Breast epithelium (tissue), 4 donors: ENCODE measurements at regions not wholly inside any gene's neighbourhood (a gene's known extent, or its start where the extent isn't known, plus 50 kb on each side); places are given as distances from the start of the nearest gene placed in this dataset.

ENCODE experiments used
- DNase-seq, 2 donors: peaks; one replicate each; pipeline ENCODE4 v3.0.0-alpha.2; 2019; ENCODE audit warnings: low spot score in 2 of 2
- H3K27ac ChIP-seq, 2 donors: fragments of 200-600 bp; sonication (generic) in 1 of 2; one replicate each; pipeline ENCODE4 v1.5.1; 2016 to 2019; ENCODE audit warnings: mild to moderate bottlenecking in 1 of 2
- H3K27me3 ChIP-seq, 2 donors: fragments of 200-600 bp; sonication (generic) in 1 of 2; one replicate each; pipeline versions ENCODE4 v1.5.1 to v1.6.0; 2017 to 2019; ENCODE audit warnings: control low read depth in 1 of 2, mild to moderate bottlenecking in 1 of 2
- H3K36me3 ChIP-seq: fragments of 200-600 bp; one replicate; pipeline ENCODE4 v1.5.1; 2019
- H3K4me1 ChIP-seq, 2 donors: fragments of 200-600 bp; sonication (generic); one replicate each; pipeline ENCODE4 v1.5.1; 2016 to 2019; ENCODE audit warnings: control low read depth in 1 of 2
- H3K4me3 ChIP-seq, 3 donors: fragments of 200-600 bp; sonication (generic); 1 replicate in 2 of 3; 2 replicates in 1 of 3; pipeline ENCODE4 v1.5.1; 2016 to 2019; ENCODE audit warnings: mild to moderate bottlenecking in 3 of 3, moderate library complexity in 2 of 3
- H3K9me3 ChIP-seq, 2 donors: fragments of 200-600 bp; sonication (generic) in 1 of 2; one replicate each; pipeline ENCODE4 v1.5.1; 2016 to 2019; ENCODE audit warnings: control low read depth in 1 of 2
- POLR2A ChIP-seq: fragments of 450-650 bp; IDR thresholded peaks from one replicate; pipeline ENCODE4 v1.6.1; 2016; ENCODE audit warnings: antibody characterized with exemption, mild to moderate bottlenecking, moderate library complexity
- POLR2AphosphoS5 ChIP-seq, 3 donors: sonication (generic); formaldehyde crosslinking; IDR thresholded peaks; one replicate each; pipeline ENCODE4 v1.6.1; 2017; ENCODE audit warnings: antibody characterized with exemption in 3 of 3
- intact Hi-C: fragments of 100-400 bp; cut with DNase I; formaldehyde crosslinking; loops from one replicate; pipeline ENCODE4 v1.15.1; 2023; ENCODE audit warnings: low total_unique reads
- TF ChIP-seq, protein P1 (sequence below), 3 donors: fragments of 450-650 bp; IDR thresholded peaks; one replicate each; pipeline ENCODE4 v1.5.1; 2016 to 2017; ENCODE audit warnings: antibody characterized with exemption in 3 of 3, mild to moderate bottlenecking in 3 of 3, moderate library complexity in 3 of 3

DNA sequence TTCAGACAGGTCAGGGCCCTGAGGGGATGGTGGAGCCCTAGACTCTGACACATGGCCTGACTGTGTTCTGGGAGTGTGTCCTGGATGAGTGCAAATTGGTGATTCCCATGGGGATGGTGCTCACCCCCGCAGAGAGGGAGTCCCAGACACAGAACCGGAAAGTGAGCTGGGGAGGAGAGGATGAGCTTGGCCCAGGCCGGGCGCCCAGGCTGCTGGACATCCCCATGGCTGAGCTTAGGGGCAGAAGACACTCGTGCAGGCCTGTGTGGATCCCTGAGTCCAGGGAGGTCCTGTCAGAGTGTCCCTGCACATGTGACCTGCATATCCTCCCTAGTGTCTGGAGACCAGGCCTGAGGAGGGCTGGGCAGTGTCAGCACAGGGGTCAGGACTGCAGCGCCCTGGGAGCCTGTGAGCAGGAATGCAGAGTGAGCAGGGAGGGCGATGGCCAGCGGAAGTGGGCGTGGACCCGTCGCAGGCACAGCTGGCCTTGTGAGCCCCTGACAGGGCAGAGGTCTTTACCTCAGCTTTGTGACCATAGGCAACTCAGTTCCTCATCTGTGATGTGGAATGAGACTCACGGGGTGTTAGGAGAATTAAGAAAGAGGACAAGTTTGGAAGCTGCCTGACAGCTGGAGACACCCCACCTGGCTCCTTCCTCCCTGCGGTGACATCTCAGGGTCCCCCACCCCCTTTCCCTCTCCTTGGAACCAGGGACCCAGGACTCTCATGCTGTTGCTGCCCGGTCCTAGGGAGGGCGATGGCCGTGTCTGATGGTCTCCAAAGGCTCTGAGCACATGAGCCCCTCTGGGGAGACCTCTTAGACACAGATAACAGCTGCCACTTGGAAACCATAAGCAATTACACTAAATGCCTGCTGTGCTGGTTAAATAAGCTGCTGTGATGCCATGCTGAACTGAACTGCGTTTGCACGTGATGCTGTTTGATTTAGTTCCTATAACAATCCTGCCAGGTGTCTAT, 62.6 kb upstream of the HS6ST1 start:
- TF ChIP-seq, protein P1, sequence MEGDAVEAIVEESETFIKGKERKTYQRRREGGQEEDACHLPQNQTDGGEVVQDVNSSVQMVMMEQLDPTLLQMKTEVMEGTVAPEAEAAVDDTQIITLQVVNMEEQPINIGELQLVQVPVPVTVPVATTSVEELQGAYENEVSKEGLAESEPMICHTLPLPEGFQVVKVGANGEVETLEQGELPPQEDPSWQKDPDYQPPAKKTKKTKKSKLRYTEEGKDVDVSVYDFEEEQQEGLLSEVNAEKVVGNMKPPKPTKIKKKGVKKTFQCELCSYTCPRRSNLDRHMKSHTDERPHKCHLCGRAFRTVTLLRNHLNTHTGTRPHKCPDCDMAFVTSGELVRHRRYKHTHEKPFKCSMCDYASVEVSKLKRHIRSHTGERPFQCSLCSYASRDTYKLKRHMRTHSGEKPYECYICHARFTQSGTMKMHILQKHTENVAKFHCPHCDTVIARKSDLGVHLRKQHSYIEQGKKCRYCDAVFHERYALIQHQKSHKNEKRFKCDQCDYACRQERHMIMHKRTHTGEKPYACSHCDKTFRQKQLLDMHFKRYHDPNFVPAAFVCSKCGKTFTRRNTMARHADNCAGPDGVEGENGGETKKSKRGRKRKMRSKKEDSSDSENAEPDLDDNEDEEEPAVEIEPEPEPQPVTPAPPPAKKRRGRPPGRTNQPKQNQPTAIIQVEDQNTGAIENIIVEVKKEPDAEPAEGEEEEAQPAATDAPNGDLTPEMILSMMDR (IDR thresholded peaks at IDR 0.05): no peak
- TF ChIP-seq POLR2A (no peak), POLR2AphosphoS5 (IDR thresholded peaks at IDR 0.05) (no peak)
- intact Hi-C loops: no loop called here
- Histone ChIP-seq H3K4me3 (no peak overlapping the region), H3K27ac (peak overlapping the region in 1 of 2 donors; percentile 89), H3K27me3 (no peaks in the 10 kb centered on the region), H3K4me1 (peaks cover 4 to 10% of the 10 kb centered on the region in 2 donors), H3K36me3 (no peaks in the 10 kb centered on the region), H3K9me3 (no peaks in the 10 kb centered on the region)
- DNase-seq: peak in 1 of 2 donors; percentile 34

DNA sequence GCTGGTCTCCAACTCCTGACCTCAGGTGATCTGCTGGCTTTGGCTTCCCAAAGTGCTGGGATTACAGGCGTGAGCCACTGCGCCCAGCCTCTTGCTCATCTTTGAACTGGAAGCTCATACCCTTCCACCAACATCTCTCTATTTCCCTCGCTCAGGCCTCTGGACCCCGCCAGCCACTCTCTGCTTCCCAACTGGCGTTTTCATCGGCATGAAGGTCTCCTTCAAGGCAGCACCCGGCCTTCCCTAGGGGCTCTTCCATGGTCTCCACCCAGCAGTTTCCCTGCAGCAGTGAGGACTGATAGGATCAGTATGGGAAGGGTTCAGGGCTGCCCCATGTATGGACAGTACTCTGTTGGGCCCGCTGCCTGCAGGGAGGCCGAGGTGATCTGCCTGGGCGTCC, 65.8 kb upstream of the HS6ST1 start:
- no peak for DNase-seq
- Histone ChIP-seq H3K4me3 (no peak overlapping the region), H3K27me3 (no peaks in the 10 kb centered on the region), H3K27ac (no peak overlapping the region), H3K9me3 (no peaks in the 10 kb centered on the region), H3K36me3 (no peaks in the 10 kb centered on the region), H3K4me1 (peaks cover 0 to under 1% of the 10 kb centered on the region in 2 donors)
- TF ChIP-seq POLR2A: no peak
- TF ChIP-seq, protein P1 (IDR thresholded peaks at IDR 0.05): no peak
- TF ChIP-seq POLR2AphosphoS5 (IDR thresholded peaks at IDR 0.05): no peak
- intact Hi-C loops: no loop called here

DNA sequence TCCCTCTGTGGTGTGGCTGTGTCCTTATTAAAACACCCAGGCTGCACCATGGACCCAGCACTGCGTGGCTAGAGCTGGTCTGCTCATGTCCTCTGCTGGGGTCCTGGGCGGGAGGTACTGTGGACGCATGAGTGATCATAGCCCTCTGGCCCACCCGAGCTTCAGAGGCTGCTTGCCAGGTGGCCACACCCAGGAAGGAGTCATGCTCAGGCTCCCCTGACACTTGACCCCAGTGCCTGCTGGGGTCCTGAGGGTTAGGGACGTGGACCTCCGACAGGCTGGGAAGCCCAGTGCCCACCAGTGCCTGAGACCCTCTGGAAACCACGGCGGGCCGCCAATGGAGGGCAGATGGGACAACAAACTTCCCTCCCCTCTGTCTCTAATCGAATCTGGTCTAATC, 66.3 kb upstream of the HS6ST1 start:
- H3K4me3 ChIP-seq: no peak overlapping the region

DNA sequence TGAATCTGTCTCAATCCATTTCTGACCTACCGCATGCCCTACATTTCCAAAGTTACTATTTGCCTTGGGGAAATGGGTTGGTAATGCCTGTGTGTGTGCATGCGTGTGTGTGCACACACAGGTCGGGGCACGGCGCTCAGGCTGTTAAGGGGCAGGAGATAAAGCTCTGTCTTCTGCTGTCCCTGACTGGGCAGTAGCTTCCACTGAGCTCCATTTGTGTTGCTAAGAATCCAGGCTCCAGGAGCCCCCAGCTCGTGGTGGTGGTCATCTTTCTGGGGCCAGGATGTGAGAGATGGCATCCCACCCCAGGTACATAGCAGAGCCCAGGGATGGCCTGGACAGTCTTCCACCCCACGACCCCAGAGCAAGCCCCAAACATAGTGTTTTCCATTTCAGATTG, 66.7 kb upstream of the HS6ST1 start:
- Histone ChIP-seq H3K4me3 (no peak overlapping the region), H3K4me1 (no peaks in the 10 kb centered on the region), H3K27ac (no peak overlapping the region), H3K9me3 (no peaks in the 10 kb centered on the region), H3K36me3 (no peaks in the 10 kb centered on the region), H3K27me3 (no peaks in the 10 kb centered on the region)
- no peak for DNase-seq
- TF ChIP-seq, protein P1 (IDR thresholded peaks at IDR 0.05): no peak
- TF ChIP-seq POLR2A: no peak
- TF ChIP-seq POLR2AphosphoS5 (IDR thresholded peaks at IDR 0.05): no peak
- intact Hi-C loops: no loop called here

More for the DNA sequence above, 66.3 kb upstream of the HS6ST1 start:
- Histone ChIP-seq H3K4me1 (no peaks in the 10 kb centered on the region), H3K9me3 (no peaks in the 10 kb centered on the region), H3K27me3 (no peaks in the 10 kb centered on the region), H3K36me3 (no peaks in the 10 kb centered on the region), H3K27ac (no peak overlapping the region)
- TF ChIP-seq POLR2A (no peak), POLR2AphosphoS5 (IDR thresholded peaks at IDR 0.05) (no peak)
- TF ChIP-seq, protein P1 (IDR thresholded peaks at IDR 0.05): no peak
- no peak for DNase-seq
- intact Hi-C loops: no loop called here

DNA sequence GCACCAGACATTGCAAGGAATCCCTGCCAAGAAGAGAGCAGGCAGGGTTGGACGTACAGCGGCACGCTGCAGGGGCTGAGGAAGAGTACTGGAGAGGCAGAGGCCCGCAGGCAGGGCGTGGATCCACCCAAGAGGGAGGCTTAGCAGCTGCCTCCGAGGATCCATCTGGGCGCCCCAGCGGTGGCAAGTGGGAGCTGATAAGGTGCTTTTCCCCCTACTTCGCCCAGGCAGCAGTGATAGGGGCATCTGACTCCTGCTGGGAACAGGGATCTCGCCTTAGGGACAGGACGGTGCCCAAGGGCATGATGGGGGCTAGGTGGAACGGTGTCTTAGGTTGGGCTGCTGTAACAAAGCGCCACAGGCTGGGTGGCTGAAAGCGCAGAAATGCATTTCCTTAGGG, 67.4 kb upstream of the HS6ST1 start:
- H3K27ac ChIP-seq: no peak overlapping the region
- H3K4me3 ChIP-seq: no peak overlapping the region
- H3K9me3 ChIP-seq: no peaks in the 10 kb centered on the region
- no peaks in the 10 kb centered on the region for H3K27me3 ChIP-seq
- no peaks in the 10 kb centered on the region for H3K4me1 ChIP-seq
- H3K36me3 ChIP-seq: no peaks in the 10 kb centered on the region
- DNase-seq: no peak
- TF ChIP-seq, protein P1 (IDR thresholded peaks at IDR 0.05): no peak
- TF ChIP-seq POLR2AphosphoS5 (IDR thresholded peaks at IDR 0.05): no peak
- no peak for TF ChIP-seq POLR2A
- intact Hi-C loops: no loop called here
